Endothelial cell (in vitro differentiated cells): ENCODE measurements at regions not wholly inside any gene's neighbourhood (a gene's known extent, or its start where the extent isn't known, plus 50 kb on each side); places are given as distances from the start of the nearest gene placed in this dataset.

Source experiments
- DNase-seq: peaks from one replicate; pipeline ENCODE4 v3.0.0; 2021; ENCODE audit warnings: low spot score
- H3K27ac Mint-ChIP-seq: one replicate; pipeline ENCODE4 v1.8.0; 2021; ENCODE audit warnings: mixed read lengths, inconsistent platforms; ENCODE audit not compliant: unreplicated experiment
- H3K27me3 Mint-ChIP-seq: one replicate; pipeline ENCODE4 v1.8.0; 2021; ENCODE audit warnings: mild to moderate bottlenecking, moderate library complexity, mixed read lengths, inconsistent platforms; ENCODE audit not compliant: unreplicated experiment
- H3K36me3 Mint-ChIP-seq: one replicate; pipeline ENCODE4 v1.8.0; 2021; ENCODE audit warnings: mild to moderate bottlenecking, low read depth, mixed read lengths, inconsistent platforms; ENCODE audit not compliant: unreplicated experiment
- H3K4me1 Mint-ChIP-seq: one replicate; pipeline ENCODE4 v1.8.0; 2021; ENCODE audit warnings: mild to moderate bottlenecking, mixed read lengths, inconsistent platforms; ENCODE audit not compliant: unreplicated experiment
- H3K4me3 Mint-ChIP-seq: one replicate; pipeline ENCODE4 v1.8.0; 2021; ENCODE audit warnings: mild to moderate bottlenecking, mixed read lengths, inconsistent platforms; ENCODE audit not compliant: unreplicated experiment
- H3K9me3 Mint-ChIP-seq: one replicate; pipeline ENCODE4 v1.8.0; 2021; ENCODE audit warnings: mixed read lengths, inconsistent platforms; ENCODE audit not compliant: unreplicated experiment
- CTCF ChIP-seq: fragments of 200-600 bp; sonication (generic); IDR thresholded peaks from one replicate; pipeline ENCODE4 v1.5.0; 2021; ENCODE audit warnings: antibody characterized with exemption; ENCODE audit not compliant: unreplicated experiment

GRCh38 chr10:83538047-83538446 lies 601.3 kb upstream of the GHITM start:
- Mint-ChIP-seq H3K27me3 (peaks cover 1% of the 10 kb centered on the region), H3K27ac (no peak overlapping the region), H3K9me3 (no peaks in the 10 kb centered on the region), H3K36me3 (no peaks in the 10 kb centered on the region), H3K4me1 (peaks cover 11% of the 10 kb centered on the region), H3K4me3 (no peak overlapping the region)
- no peak for TF ChIP-seq CTCF
- DNase-seq = no peak

GRCh38 chr10:83539528-83540308 lies 599.6 kb upstream of the GHITM start:
- Mint-ChIP-seq H3K4me1 (peaks cover 18% of the 10 kb centered on the region), H3K4me3 (no peak overlapping the region), H3K9me3 (no peaks in the 10 kb centered on the region)

GRCh38 chr10:83541046-83541445 lies 598.3 kb upstream of the GHITM start:
- Mint-ChIP-seq H3K4me1 (peaks cover 24% of the 10 kb centered on the region), H3K9me3 (no peaks in the 10 kb centered on the region), H3K36me3 (no peaks in the 10 kb centered on the region), H3K4me3 (no peak overlapping the region), H3K27me3 (no peaks in the 10 kb centered on the region), H3K27ac (no peak overlapping the region)
- no peak for DNase-seq
- no peak for TF ChIP-seq CTCF

More at GRCh38 chr10:83539528-83540308, 599.6 kb upstream of the GHITM start:
- no peak for TF ChIP-seq CTCF
- DNase-seq = no peak
- Mint-ChIP-seq H3K36me3 (no peaks in the 10 kb centered on the region), H3K27ac (no peak overlapping the region), H3K27me3 (peaks cover 1% of the 10 kb centered on the region)

DNA sequence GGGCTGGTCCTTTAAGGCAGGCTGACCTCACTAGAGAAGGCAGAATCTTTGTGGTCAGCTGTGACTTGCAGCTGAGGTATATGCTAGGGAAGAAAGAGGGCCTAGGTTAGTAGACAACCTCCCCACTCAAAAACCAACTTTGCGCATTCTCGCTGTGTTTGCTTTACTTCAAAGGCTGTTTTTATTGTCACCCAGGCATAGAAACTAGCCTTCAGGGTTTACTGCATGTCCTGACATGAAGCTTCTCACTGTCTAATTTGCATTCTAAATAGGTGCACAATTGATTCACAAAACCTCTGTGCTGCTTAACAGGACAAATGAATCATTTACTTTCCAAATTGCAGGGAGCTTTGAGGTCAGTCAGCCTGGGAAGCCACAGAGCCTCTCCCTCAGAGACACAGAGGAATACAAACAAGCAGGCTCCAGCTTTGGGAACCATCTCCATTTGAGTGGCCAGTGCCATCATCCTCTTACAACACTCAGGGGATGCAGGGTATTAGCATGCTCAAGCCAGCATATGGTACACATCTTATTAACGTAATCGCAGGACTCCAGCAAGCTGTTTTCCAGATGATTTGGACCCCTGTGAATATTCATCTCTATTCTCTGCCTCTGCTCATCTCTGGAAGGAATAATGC lies 596.4 kb upstream of the GHITM start:
- Mint-ChIP-seq H3K36me3 (peaks cover 1% of the 10 kb centered on the region), H3K27ac (no peak overlapping the region), H3K27me3 (no peaks in the 10 kb centered on the region), H3K9me3 (no peaks in the 10 kb centered on the region), H3K4me1 (peaks cover 29% of the 10 kb centered on the region), H3K4me3 (no peak overlapping the region)
- no peak for DNase-seq
- no peak for TF ChIP-seq CTCF
